ENCODE measurements at regions not wholly inside any gene's neighbourhood (a gene's known extent, or its start where the extent isn't known, plus 50 kb on each side); places are given as distances from the start of the nearest gene placed in this dataset.
"Not testable (repeated sequence)": the region's sequence is repeated elsewhere in the genome, so short reads cannot be mapped to it uniquely, and the experiment has no call there.

DNA sequence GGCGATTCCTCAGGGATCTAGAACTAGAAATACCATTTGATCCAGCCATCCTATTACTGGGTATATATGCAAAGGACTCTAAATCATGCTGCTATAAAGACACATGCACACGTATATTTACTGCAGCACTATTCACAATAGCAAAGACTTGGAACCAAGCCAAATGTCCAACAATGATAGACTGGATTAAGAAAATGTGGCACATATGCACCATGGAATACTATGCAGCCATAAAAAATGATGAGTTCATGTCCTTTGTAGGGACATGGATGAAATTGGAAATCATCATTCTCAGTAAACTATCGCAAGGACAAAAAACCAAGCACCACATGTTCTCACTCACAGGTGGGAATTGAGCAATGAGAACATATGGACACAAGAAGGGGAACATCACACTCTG lies 93.1 kb upstream of the NT5E start:
- DNase-seq, result not testable (repeated sequence)

DNA sequence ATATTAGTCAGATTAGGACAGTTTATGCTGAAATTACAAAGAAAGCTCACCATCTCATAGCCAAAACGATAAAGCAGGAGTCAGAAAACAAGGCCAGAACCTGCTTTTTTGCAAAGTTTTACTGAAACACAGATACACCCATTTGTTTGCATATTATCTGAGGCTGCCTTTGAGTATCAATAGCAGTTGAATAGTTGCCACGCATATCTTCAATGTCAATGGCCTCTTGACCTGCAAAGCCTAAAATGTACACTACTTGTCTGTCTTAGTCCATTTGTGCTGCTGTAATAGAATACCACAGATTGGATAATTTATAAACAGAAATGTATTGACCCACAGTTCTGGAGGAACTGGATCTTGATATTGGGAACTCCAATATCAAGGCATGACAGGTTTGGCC lies 94.1 kb upstream of the NT5E start:
- DNase-seq, result no peak

DNA sequence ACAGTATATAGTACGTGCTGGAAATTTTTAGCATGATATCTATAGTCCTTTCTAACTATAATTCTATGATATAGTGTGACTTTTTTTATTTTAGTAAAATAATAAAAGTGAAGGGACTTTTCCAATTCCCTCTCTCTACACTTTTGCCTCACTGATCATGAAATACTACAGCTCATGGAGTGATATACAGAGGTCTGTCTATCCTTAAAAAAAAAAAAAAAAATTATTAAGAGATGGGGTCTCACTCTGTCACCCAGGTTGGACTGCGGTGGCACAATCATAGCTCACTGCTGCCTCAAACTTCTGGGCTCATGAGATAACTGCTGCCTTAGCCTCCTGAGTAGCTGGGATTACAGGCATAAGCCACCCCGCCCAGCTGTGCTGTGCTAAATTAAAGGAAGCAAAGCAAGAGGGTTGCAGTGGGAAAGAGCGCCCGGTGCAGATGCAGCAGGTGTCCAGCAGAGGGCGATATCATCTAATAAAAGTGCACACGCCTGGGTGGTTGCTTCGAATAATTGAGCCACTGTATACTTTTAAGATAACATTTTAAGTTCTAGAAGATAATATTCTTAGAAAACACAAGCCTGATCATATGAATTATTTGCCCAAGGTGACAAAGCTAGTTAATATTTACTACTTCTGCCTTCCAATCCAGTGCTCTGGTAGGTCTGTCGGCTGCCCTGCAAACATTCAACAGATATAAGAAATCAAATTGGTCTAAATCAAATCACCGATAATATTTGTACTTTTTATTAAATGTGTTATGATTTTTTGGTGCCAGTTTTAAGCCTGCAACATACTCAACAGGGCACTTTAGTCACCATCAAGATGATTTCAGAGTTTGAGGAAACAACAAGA lies 94.9 kb upstream of the NT5E start:
- no peak for DNase-seq

DNA sequence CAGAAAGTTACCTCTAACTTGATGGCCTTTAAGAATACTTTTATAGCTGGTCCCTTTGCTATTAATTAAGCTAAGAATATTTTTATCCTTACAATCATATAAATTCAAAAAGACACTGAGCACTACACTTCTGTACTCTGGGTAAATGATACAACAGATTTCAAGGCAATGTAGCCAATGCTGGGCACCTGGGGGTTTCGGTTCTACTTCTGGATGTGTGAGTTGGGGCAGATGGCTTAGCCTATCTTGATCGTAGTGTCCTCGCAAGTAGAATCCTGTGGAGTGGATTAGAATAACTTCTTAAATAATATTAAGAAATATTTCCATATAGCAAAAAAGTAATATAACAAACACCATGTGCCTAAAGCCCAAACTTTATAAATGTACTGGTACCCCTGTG lies 96.9 kb upstream of the NT5E start:
- no peak for DNase-seq

DNA sequence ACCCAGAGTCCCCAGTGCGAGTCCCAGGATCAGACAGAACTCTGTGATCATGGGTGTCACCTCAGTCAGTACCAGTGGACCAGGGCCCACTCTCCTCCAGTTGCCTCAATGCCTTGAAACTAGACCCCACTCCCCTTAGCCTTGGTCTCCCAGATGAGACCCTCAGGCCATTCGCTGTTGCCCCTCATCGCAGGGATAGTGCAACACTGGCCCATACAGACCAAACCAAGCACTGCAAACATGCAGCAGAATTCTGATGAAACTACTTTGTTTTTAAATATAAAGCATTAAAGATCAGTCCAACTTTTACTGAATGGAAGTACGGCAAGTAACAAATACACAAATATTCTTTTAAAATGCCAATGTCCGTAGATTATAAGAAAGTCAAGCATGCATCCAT lies 101.2 kb upstream of the NT5E start:
- DNase-seq, result no peak

DNA sequence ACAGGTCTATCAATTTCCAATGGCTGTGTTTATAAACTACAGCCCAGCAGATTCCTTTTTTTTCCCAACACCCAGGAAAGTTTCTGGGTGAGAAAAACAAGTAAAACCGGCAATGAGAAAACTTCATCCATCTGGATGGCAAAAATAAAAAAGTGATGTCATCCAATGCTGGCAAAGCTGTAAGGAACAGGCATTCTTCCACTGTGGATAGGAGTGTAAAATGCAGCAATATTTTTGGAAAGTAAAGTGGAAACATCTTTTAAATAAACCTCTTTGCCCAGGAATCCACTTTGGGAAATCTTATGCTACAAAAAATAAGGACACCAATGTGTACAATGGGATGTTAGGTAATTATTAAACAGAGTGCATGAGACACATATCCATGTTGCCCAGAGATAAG lies 102.1 kb upstream of the NT5E start:
- DNase-seq, result no peak

DNA sequence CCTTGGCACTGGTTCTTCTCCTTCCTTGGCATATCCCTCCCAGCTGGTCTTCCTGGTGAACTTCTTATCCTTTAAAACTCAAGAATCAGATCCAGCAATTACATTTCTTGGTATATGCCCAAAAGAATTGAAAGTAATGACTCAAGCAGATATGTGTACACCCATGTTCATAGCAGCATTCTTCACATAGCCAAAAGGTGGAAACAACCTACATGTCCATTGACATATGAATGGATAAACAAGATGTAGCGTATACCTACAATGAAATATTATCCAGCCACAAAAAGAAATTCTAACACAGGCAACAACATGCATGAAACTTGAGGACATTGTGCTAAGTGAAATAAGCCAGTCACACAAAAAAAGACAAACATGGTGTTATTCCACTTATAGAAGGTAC lies 103.7 kb upstream of the NT5E start:
- DNase-seq, result no peak

DNA sequence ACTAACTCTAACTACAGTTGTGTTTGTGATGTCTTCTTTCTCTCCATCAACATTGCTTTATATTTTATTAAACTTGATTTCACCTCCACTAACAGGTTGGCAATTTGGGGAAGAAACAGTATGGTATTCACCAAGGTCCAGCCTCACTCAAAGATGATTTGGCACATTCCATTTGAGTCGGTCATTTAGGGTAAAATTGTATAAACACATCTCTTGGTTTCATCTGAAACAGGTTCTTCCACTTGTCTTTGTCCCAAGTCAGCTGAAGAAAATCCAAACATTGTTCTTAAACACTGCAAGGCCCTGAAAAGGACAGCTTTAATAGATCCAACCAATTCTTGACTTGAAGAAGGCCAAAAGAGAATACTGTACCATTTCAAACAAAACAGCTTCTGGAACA lies 104.9 kb upstream of the NT5E start:
- DNase-seq, result no peak

DNA sequence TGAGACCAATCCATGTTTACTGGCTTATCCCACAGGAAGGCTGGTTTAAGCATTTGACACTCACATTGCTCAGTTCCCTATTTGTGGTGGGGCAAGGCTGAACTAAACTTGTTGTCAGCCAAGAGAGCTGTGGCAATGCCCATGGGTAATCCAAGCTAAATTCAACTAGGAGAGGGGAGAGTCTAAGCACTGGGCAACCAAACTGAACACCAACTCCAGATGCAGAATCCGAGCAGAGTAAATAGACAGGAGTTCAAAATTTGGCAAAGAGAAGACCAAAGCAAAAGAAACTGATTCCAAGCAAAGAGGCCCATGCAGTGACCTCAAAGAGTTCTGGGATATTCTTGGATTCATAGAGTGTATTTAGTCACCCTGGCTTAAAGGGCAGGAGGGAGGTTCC lies 106.5 kb upstream of the NT5E start:
- no peak for DNase-seq

DNA sequence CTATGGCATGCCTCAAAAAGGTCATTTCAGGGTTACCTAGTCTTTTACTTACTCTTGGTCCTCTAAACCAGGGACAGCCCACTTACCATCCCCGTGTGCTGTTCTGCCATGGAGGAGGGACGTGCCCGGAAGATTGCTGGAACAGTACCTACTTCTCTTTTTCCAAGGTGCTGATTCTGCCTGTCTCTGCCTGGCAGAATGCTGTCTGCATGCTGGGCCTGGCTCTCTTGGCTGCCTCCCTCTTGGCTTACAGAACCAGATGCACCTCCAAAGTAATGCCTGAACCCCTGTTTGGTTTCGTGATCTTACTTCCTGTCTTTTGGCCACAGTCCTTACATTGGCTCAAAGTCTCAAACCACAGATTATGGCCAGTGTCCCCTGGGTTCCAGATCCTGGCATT lies 120.7 kb upstream of the NT5E start:
- no peak for DNase-seq

DNA sequence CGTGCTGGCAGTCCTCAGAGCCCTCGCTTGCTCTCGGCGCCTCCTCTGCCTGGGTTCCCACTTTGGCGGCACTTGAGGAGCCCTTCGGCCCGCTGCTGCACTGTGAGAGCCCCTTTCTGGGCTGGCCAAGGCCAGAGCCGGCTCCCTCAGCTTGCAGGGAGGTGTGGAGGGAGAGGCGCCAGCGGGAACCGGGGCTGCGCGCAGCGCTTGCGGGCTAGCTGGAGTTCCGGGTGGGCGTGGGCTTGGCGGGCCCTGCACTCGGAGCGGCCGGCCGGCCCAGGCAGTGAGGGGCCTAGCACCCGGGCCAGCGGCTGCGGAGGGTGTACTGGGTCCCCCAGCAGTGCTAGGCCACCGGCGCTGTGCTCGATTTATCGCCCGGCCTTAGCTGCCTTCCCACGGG lies 124.1 kb upstream of the NT5E start:
- DNase-seq, result not testable (repeated sequence)

DNA sequence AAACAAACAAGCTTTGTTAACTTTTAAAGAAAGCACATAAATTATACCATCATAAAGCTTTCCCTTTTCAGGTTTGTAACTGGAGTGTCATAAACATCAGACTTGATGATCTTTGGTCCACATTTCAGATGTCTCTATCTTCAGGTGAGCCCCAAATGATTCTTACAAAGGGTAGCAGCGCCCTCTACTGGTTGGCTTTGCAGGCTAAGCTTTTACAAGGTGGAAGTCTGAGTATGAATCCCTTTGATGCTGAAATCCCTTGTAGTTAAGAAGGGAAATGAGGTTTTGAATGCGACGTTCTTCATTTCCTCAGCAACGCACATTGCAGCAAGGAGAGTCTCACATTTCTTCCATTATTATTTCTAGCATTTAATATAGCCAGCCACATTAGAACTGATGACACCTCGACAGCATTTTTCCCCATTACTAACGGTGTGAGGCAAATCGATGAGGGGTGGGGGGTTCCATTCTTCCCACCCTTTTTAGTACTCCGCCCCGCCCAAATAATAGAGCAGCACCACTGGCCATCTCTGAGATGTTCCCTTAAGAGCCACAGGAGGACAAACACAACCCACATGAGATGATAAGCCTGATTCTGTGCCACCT lies 126.3 kb upstream of the NT5E start:
- DNase-seq, result peak; percentile 36

DNA sequence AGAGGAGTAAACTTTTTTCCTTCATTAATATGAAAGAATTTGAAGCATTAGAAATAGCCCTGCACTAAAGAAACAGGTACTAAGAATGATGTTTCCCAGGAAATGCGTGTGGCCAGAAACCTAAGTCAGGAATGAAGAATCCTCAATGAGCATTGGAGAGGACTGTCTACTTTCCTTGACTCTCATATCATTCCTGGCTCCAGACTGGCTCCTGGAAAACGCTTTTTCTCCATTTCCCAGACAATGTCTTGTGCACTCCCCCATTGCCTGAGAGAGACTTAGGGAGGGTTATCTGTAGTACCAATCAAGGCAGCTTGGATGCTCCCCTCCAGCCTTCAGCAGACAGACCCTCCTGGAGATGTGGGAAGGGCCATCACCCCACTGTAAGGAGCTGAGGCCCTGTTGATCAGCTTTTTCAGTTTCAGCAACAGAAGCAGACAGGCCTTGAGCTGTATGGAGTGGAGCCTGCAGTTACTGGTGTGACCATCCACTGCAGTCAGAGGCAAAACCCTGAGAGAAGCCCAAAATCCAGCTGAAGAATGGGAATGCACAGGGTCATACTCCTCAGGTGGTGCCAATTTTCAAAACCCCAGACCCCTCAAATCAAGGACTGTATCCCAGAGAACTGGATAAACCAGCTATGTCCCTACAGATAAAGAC lies 127.3 kb upstream of the NT5E start:
- no peak for DNase-seq

DNA sequence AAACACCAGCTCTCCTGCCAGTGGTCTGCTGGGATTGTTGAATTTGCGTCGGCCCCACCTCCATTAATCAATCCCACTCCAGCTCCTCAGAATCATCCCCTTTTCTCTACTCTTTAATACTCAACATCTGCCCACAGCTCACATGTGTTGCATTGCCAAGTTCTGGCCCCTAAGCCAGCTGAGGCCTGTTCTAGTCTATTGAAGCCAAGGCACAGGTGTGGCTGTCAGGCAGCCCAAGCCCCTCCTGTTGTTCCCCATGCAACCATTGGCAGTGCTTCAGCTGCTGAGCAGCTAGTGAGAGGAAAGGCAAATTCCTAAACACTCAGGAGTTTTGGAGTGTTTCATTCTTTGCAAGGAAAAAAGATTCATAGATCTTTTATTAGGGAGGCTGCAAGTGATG lies 128.0 kb upstream of the NT5E start:
- DNase-seq, result no peak

DNA sequence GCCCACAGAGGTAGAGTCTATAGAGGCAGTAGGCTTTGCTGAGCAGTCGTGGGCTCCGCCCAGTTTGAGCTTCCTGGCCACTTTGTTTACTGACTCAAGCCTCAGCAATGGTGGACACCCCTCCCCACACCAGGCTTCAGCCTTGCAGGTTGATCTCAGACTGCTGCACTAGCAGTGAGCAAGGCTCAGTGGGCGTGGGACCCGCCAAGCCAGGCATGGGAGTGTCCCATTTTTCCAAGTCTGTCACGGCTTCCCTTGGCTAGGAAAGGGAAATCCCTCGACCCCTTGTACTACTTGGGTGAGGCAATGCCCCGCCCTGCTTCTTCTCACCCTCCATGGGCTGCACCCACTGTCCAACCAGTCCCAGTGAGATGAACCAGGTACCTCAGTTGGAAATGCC lies 135.3 kb upstream of the NT5E start:
- DNase-seq, result no peak

DNA sequence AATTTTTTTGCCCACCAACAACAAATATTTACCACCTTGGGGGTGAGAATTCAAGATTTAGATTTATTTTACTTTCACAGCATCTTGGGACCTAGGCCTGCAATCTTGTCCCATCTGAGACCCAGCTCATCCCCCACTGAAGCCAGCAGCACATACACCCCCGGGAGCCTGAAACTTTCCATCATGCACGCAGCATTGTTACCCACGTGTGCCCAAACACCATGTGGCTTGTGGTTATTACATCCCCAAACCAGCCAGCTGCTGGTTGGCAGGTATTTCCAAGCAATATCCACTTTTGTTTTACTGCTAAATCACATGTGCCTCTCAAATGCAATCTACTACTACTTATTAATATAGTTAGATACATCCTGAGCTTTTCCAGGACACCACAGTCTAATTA lies 149.3 kb upstream of the NT5E start:
- DNase-seq, result no peak

DNA sequence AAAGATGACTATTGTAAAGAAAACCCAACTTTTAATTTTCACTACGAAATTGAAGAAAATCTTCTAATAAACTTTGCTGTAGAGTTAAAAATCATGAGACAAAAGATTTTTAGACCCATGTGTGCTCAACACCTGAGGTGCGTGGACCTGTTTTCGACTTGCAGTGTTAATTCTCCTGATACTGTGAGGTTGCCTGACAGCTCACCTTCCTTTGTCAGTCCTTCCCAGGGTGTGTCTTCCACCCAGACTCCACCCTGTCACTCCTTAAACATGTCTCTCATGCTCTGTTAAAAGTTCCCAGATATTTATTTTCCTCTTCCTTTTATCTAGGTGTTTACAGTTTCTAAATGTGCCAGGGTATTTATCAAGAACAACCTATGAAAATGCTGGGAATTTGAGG lies 151.3 kb upstream of the NT5E start:
- DNase-seq, result no peak

DNA sequence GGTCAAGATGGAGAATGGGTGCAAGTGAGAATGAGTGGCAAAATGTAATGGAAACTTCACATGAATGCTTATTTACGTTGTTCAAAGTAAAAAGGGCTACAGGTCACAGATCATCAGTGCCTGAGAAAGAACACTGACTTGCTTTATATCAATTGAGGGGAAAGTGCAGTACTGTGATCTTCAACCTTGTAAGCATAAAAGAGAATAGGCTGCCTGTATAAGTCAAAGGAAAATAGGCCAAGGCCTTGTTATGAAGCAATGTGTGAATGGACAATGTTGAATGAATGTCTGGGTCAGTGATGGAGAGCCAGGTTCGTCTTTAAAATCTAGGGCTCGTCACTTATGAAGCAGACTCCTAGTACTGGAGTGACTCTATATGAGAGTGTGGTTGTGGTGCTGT lies 158.6 kb upstream of the NT5E start:
- no peak for DNase-seq

DNA sequence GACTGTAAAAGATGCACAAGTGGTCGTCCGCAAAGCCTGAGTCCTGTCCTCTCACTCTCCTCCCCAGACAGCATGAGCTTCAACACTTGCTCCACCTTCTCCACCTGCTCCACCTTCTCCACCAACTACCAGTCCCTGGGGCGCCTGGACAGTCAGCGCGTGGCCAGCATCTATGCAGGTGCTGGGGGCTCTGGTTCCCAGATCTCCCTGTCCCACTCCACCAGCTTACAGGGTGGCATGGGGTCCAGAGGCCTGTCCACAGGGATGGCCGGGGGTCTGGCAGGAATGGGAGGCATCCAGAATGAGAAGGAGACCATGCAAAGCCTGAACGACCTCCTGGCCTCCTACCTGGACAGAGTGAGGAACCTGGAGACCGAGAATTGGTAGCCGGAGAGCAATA lies 162.2 kb upstream of the NT5E start:
- DNase-seq, result no peak

DNA sequence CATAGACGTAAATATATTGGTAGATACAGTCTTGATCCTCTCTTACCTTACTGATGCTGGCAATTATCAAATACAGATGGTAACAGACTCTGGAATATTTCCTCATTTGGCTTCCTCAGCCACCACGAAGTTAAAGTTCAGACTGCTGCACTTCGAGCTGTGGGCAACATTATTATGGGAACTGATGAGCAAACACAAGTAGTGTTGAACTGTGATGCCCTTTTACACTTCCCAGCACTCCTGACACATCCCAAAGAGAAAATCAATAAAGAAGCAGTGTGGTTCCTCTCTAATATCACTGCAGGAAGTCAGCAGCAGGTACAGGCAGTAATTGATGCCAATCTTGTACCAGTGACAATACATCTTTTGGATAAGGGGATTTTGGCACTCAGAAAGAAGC lies 162.7 kb upstream of the NT5E start:
- DNase-seq, result no peak

DNA sequence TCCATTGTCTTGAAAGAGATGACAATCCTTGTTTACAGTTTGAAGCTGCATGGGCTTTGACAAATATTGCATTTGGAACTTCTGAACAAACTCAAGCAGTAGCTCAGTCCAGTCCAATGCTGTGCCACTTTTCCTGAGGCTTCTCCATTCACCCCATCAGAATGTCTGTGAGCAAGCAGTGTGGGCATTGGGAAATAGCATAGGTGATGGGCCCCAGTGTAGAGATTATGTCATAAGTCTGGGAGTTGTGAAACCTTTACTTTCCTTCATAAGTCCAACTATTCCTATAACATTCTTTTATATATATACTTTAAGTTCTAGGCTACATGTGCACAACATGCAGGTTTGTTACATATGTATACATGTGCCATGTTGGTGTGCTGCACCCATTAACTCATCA lies 163.4 kb upstream of the NT5E start:
- not testable (repeated sequence) for DNase-seq

DNA sequence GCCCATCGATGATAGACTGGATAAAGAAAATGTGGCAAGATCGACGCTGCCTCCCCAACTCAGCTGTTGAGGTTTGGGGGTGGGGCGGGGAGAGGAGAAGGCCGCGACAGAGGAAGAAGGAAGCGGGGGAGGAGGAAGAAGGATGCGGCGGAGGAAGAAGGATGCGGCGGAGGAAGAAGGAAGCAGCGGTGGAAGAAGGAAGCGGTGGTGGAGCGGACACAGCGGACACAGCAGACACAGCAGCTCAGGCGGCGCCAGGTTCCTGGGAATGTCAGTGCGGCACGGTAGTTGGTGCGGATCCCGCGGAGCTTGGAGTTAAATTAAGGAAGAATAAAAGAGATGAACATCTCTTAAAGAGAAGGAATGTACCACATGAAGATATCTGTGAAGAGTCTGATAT lies 163.9 kb upstream of the NT5E start:
- no peak for DNase-seq

DNA sequence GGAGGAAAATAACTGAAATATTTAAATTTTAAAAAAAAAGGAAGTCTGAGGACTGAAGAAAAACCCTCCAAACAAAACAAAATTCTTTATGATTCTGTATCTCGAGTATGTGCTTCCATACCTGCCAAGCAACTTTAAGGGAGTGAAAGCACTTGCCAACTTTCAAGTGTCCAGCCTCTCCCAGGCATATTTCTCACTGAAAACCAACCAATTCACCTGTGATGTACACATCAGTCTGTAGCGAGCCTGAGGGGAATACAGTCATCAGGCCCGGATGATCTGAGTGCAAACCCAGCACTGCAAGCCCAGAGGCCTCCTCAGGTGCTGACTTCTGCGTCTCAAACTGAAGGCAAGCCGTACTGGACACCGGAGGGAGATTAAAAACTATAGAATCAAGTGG lies 164.8 kb upstream of the NT5E start:
- DNase-seq, result no peak

DNA sequence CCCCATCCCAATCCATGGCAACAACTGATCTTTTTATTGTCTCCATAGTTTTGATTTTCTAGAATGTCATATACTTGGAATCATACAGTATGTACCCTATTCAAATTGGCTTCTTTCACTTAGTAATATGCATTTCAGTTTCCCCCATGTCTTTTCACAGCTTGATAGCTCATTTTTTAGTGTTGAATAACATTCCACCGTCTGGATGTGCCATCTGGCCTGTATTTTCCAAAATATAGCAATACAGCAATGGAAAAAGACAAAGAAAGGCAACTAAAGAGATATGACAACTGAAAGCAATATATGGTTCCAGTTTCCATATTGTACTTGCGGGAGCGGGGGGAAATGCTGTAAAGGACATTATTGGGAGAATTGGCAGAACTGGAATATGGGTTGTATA lies 166.4 kb upstream of the NT5E start:
- DNase-seq, result no peak

Measured in NCI-H2081 treated with DMSO at 0.1 percent for 48 hours (cell line).